DMS79 treated with DMSO at 0.1 percent for 48 hours (cell line): ENCODE measurements at regions not wholly inside any gene's neighbourhood (a gene's known extent, or its start where the extent isn't known, plus 50 kb on each side); places are given as distances from the start of the nearest gene placed in this dataset.

ENCODE experiments used
- DNase-seq: peaks from one replicate; lab custom pipeline; 2025; lab: John Stamatoyannopoulos, UW

GRCh38 chr7:46205478-46205877 is 284.4 kb upstream of the IGFBP3 start:
- DNase-seq: no peak

- DNase-seq: no peak
Observed at GRCh38 chr7:46203926-46204325, 282.9 kb upstream of the IGFBP3 start.

GRCh38 chr7:46202379-46202778 is 281.3 kb upstream of the IGFBP3 start:
- no peak for DNase-seq

GRCh38 chr7:46201961-46202360 is 280.9 kb upstream of the IGFBP3 start:
- DNase-seq: no peak

- no peak for DNase-seq
Observed at GRCh38 chr7:46198701-46199100, 277.6 kb upstream of the IGFBP3 start.

GRCh38 chr7:46197785-46198540 is 276.9 kb upstream of the IGFBP3 start:
- DNase-seq: no peak

GRCh38 chr7:46195934-46196333 is 274.9 kb upstream of the IGFBP3 start:
- no peak for DNase-seq

- no peak for DNase-seq
Observed at GRCh38 chr7:46192271-46192670, 271.2 kb upstream of the IGFBP3 start.

GRCh38 chr7:46191776-46192175 is 270.7 kb upstream of the IGFBP3 start:
- no peak for DNase-seq

GRCh38 chr7:46191296-46191695 is 270.2 kb upstream of the IGFBP3 start:
- DNase-seq: no peak

- no peak for DNase-seq
Observed at GRCh38 chr7:46189255-46189790, 268.3 kb upstream of the IGFBP3 start.

- no peak for DNase-seq
Observed at GRCh38 chr7:46186131-46186530, 265.1 kb upstream of the IGFBP3 start.

- no peak for DNase-seq
Observed at GRCh38 chr7:46179061-46179610, 258.1 kb upstream of the IGFBP3 start.

GRCh38 chr7:46178661-46179060 is 257.6 kb upstream of the IGFBP3 start:
- no peak for DNase-seq

- no peak for DNase-seq
Observed at GRCh38 chr7:46177821-46178220, 256.7 kb upstream of the IGFBP3 start.

- no peak for DNase-seq
Observed at GRCh38 chr7:46175221-46175620, 254.1 kb upstream of the IGFBP3 start.

GRCh38 chr7:46174196-46174580 is 253.1 kb upstream of the IGFBP3 start:
- no peak for DNase-seq

- DNase-seq: no peak
Observed at GRCh38 chr7:46173476-46174195, 252.6 kb upstream of the IGFBP3 start.

- DNase-seq: no peak
Observed at GRCh38 chr7:46170792-46171191, 249.7 kb upstream of the IGFBP3 start.

GRCh38 chr7:46170021-46170420 is 248.9 kb upstream of the IGFBP3 start:
- DNase-seq: no peak

GRCh38 chr7:46169384-46169755 is 248.3 kb upstream of the IGFBP3 start:
- DNase-seq: no peak

- DNase-seq: no peak
Observed at GRCh38 chr7:46168671-46169383, 247.8 kb upstream of the IGFBP3 start.
